Adrenal gland (tissue), 9 donors: ENCODE measurements at regions not wholly inside any gene's neighbourhood (a gene's known extent, or its start where the extent isn't known, plus 50 kb on each side); places are given as distances from the start of the nearest gene placed in this dataset.

Source experiments
- DNase-seq, 7 donors: peaks; one replicate each; pipeline ENCODE4 v3.0.0-alpha.2; 2019 to 2020
- H3K27ac ChIP-seq, 5 donors: fragments of 200-600 bp; sonication (generic) in 4 of 5; 1 replicate in 3 of 5; 2 replicates in 2 of 5; pipeline versions ENCODE4 v1.5.1 to v1.8.0; 2016 to 2020; ENCODE audit warnings: mild to moderate bottlenecking in 1 of 5
- H3K27me3 ChIP-seq: fragments of 200-600 bp; 2 replicates; pipeline ENCODE4 v1.8.0; 2021
- H3K36me3 ChIP-seq, 2 donors: fragments of 200-600 bp; replicated peaks in 1 of 2; 1 replicate in 1 of 2; 2 replicates in 1 of 2; pipeline versions ENCODE4 v1.5.1 to v1.8.0; 2018 to 2022
- H3K4me1 ChIP-seq, 2 donors: fragments of 200-600 bp; replicated peaks in 1 of 2; 1 replicate in 1 of 2; 2 replicates in 1 of 2; pipeline versions ENCODE4 v1.5.1 to v1.8.0; 2018 to 2021
- H3K4me3 ChIP-seq, 4 donors: fragments of 200-600 bp; sonication (generic) in 3 of 4; one replicate each; pipeline ENCODE4 v1.5.1; 2016 to 2018
- H3K9me3 ChIP-seq, 3 donors: fragments of 200-600 bp; sonication (generic) in 1 of 3; replicated peaks in 1 of 3; 1 replicate in 2 of 3; 2 replicates in 1 of 3; pipeline versions ENCODE4 v1.5.1 to v1.8.0; 2016 to 2021
- POLR2A ChIP-seq, 2 donors: fragments of 450-650 bp; IDR thresholded peaks; one replicate each; pipeline ENCODE4 v1.6.1; 2017; ENCODE audit warnings: antibody characterized with exemption in 2 of 2, mild to moderate bottlenecking in 2 of 2, moderate library complexity in 1 of 2
- WGBS, 4 donors: extraction: QIAGEN DNeasy Blood & Tissue Kit in 2 of 4; methylation state at CpG; one replicate each; pipeline versions ENCODE4 v1.1.5 to v1.1.7; 2013 to 2017; 5-methylcytosine and 5-hydroxymethylcytosine counted together
- intact Hi-C, 2 donors: fragments of 100-400 bp; cut with DNase I; formaldehyde crosslinking; loops; one replicate each; pipeline versions ENCODE4 v1.14.1 to v1.15.0; 2022 to 2023
- TF ChIP-seq, protein P1 (sequence below), 6 experiments: fragments of 450-650 bp in 4 of 6; fragments of 200-600 bp in 2 of 6; sonication (generic) in 1 of 6; IDR thresholded peaks; 1 replicate in 5 of 6; 2 replicates in 1 of 6; pipeline versions ENCODE4 v1.5.1 to v1.8.0; 2016 to 2021; ENCODE audit warnings: antibody characterized with exemption in 6 of 6, mild to moderate bottlenecking in 2 of 6, moderate library complexity in 1 of 6
- donor health status: healthy with polysubstance abuse.
- donor health status: Bipolar disorder and iron deficiency.
- donor health status: DM: yes; HTN: yes; CAD: no.
- donor health status: DM: no; HTN: no; CAD: no.
- donor health status: DM: no; HTN: no; CAD: no.

DNA sequence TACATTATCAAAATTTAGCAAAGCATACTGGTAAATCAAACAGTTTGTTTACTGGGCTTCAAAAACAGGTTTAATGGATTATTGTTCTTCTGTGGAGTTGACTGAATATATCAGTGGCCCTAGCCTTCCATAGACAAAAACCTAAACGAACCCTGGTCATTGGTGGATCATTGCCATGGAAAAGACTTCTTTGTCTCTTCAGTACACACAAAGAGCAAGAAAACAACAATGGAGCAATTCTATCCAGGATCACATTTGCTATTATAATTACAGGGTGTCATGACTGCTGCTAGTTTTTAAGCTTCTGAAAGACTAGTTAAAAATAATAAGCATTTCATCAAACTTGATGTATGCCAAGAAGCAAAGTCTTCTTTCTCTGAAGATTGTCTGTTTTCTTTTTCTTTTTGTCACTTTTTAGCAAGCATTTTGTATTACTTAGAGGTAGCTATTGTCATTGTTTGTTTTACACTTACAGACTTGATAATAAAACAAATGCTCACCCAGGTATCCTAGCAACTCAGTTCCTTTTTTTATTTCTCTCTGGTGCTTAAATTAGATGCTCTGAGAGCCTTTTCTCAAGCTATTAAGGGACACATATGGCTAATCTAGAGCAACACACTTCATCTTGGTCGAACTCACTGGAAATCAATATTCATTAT lies 1228.7 kb upstream of the DDX18 start:
- H3K4me3 ChIP-seq = no peak overlapping the region
- whole genome bisulfite sequencing, 4 donors = 56 to 77% (median 59%) methylated on average over 2 of the region's 2 CpGs

DNA sequence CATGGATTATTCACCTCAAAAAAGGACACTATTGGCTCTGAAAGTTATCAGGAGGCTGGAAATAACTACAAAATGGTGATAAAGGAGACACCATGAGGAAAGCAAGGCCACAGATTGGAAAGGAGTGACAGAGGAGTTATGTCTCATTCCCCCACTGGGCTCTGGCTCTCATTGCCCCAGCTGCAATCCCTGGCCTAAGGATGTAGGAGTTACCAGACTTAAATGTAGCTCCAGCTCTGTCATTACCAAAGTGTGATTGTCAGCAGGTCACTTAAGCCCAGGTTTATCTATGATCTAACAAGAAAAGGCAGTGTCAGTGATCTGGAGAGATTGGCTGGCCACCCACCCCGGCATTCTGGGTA lies 1228.2 kb upstream of the DDX18 start:
- no peak for DNase-seq
- Histone ChIP-seq H3K4me1 (no peaks in the 10 kb centered on the region), H3K27ac (no peak overlapping the region), H3K4me3 (no peak overlapping the region), H3K9me3 (no peaks in the 10 kb centered on the region), H3K36me3 (no peaks in the 10 kb centered on the region), H3K27me3 (no peaks in the 10 kb centered on the region)
- intact Hi-C loops = no loop called here
- WGBS, 4 donors = 83 to 100% (median 91%) methylated on average over 1 of the region's 1 CpG
- TF ChIP-seq POLR2A (IDR thresholded peaks at IDR 0.05) = no peak
- TF ChIP-seq, protein P1, sequence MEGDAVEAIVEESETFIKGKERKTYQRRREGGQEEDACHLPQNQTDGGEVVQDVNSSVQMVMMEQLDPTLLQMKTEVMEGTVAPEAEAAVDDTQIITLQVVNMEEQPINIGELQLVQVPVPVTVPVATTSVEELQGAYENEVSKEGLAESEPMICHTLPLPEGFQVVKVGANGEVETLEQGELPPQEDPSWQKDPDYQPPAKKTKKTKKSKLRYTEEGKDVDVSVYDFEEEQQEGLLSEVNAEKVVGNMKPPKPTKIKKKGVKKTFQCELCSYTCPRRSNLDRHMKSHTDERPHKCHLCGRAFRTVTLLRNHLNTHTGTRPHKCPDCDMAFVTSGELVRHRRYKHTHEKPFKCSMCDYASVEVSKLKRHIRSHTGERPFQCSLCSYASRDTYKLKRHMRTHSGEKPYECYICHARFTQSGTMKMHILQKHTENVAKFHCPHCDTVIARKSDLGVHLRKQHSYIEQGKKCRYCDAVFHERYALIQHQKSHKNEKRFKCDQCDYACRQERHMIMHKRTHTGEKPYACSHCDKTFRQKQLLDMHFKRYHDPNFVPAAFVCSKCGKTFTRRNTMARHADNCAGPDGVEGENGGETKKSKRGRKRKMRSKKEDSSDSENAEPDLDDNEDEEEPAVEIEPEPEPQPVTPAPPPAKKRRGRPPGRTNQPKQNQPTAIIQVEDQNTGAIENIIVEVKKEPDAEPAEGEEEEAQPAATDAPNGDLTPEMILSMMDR (IDR thresholded peaks at IDR 0.05) = no peak

More for the DNA sequence above, 1228.7 kb upstream of the DDX18 start:
- intact Hi-C loops = no loop called here
- no peaks in the 10 kb centered on the region for H3K9me3 ChIP-seq
- DNase-seq = no peak
- no peaks in the 10 kb centered on the region for H3K27me3 ChIP-seq
- no peaks in the 10 kb centered on the region for H3K4me1 ChIP-seq
- H3K27ac ChIP-seq = no peak overlapping the region
- TF ChIP-seq POLR2A (IDR thresholded peaks at IDR 0.05) = no peak
- TF ChIP-seq, protein P1 (IDR thresholded peaks at IDR 0.05) = no peak
- H3K36me3 ChIP-seq = no peaks in the 10 kb centered on the region
